ENCODE measurements at regions not wholly inside any gene's neighbourhood (a gene's known extent, or its start where the extent isn't known, plus 50 kb on each side); places are given as distances from the start of the nearest gene placed in this dataset.

DNA sequence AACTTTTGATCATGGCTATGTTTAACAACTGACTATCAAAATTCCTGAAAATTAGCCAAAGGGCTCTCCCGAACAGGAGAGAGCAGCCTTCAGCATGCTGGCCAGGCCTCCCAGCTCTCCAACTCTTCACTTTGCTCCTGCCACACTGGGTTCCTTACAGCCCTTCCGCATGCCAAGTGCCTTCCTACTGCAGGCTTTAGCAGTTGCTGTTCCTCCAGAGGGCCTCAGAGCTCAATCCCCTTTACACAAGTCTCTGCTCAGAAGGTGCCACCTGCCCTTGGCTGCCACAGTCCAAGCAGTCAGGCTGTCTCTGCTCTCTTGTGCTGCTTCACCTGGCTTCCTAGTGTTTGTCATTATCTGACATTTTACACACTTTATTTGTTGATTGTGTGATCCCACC lies 553.1 kb upstream of the PPP2R3A start:
- TF ChIP-seq POLR2AphosphoS5 (IDR thresholded peaks at IDR 0.05), result no peak
- TF ChIP-seq, protein P1, sequence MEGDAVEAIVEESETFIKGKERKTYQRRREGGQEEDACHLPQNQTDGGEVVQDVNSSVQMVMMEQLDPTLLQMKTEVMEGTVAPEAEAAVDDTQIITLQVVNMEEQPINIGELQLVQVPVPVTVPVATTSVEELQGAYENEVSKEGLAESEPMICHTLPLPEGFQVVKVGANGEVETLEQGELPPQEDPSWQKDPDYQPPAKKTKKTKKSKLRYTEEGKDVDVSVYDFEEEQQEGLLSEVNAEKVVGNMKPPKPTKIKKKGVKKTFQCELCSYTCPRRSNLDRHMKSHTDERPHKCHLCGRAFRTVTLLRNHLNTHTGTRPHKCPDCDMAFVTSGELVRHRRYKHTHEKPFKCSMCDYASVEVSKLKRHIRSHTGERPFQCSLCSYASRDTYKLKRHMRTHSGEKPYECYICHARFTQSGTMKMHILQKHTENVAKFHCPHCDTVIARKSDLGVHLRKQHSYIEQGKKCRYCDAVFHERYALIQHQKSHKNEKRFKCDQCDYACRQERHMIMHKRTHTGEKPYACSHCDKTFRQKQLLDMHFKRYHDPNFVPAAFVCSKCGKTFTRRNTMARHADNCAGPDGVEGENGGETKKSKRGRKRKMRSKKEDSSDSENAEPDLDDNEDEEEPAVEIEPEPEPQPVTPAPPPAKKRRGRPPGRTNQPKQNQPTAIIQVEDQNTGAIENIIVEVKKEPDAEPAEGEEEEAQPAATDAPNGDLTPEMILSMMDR (IDR thresholded peaks at IDR 0.05), result no peak
- no peak for TF ChIP-seq POLR2A (IDR thresholded peaks at IDR 0.05)
- no peak for TF ChIP-seq EP300 (IDR thresholded peaks at IDR 0.05)
